Dermis blood vessel endothelial cell (primary cell): ENCODE measurements at regions not wholly inside any gene's neighbourhood (a gene's known extent, or its start where the extent isn't known, plus 50 kb on each side); places are given as distances from the start of the nearest gene placed in this dataset.
"Not testable (repeated sequence)": the region's sequence is repeated elsewhere in the genome, so short reads cannot be mapped to it uniquely, and the experiment has no call there.

Source experiments
- DNase-seq: peaks from one replicate; pipeline ENCODE4 v3.0.0; 2010

GRCh38 chr5:36535378-36535777 lies 71.0 kb upstream of the SLC1A3 start:
- no peak for DNase-seq

GRCh38 chr5:36535859-36536615 lies 70.4 kb upstream of the SLC1A3 start:
- no peak for DNase-seq

- DNase-seq, result no peak
These were observed 69.8 kb upstream of the SLC1A3 start for GRCh38 chr5:36536616-36537005.

- DNase-seq, result no peak
These were observed 68.7 kb upstream of the SLC1A3 start for GRCh38 chr5:36537724-36538123.

- no peak for DNase-seq
These were observed 53.6 kb upstream of the SLC1A3 start for GRCh38 chr5:36552651-36553393.

- DNase-seq, result not testable (repeated sequence)
These were observed 51.4 kb upstream of the SLC1A3 start for GRCh38 chr5:36555035-36555434.
